PFSK-1 (cell line): ENCODE measurements at regions not wholly inside any gene's neighbourhood (a gene's known extent, or its start where the extent isn't known, plus 50 kb on each side); places are given as distances from the start of the nearest gene placed in this dataset.

Experiments
- FOXP2 ChIP-seq: optimal IDR thresholded peaks from 2 replicates; pipeline ENCODE3; 2011; ENCODE audit warnings: borderline replicate concordance, control low read depth, inconsistent platforms; ENCODE audit not compliant: insufficient read depth; ENCODE audit errors: extremely low read length, extremely low read depth
- POLR2AphosphoS5 ChIP-seq: IDR thresholded peaks from 2 replicates; pipeline ENCODE4 v1.6.1; 2012; ENCODE audit warnings: low read depth, mild to moderate bottlenecking, control low read depth, low read length, moderate library complexity
- REST ChIP-seq, 2 experiments: IDR thresholded peaks; 2 replicates each; pipeline versions ENCODE4 v1.6.1 to v1.8.0; 2011 to 2012; ENCODE audit warnings: low read depth in 2 of 2, low read length in 2 of 2, control low read depth in 1 of 2, inconsistent platforms in 1 of 2, mild to moderate bottlenecking in 1 of 2, moderate library complexity in 1 of 2; ENCODE audit not compliant: insufficient read depth in 1 of 2
- SIN3A ChIP-seq: IDR thresholded peaks from 2 replicates; pipeline ENCODE4 v1.6.1; 2012; ENCODE audit warnings: mild to moderate bottlenecking, low read length, moderate library complexity, borderline replicate concordance; ENCODE audit not compliant: insufficient read depth
- TAF1 ChIP-seq: IDR thresholded peaks from 2 replicates; pipeline ENCODE4 v1.6.1; 2012; ENCODE audit warnings: low read length, control low read depth, borderline replicate concordance; ENCODE audit not compliant: insufficient read depth

- TF ChIP-seq FOXP2 (no peak), TAF1 (no peak), SIN3A (no peak), POLR2AphosphoS5 (no peak), REST (IDR thresholded peaks at IDR 0.05; ENCODE audit: insufficient read depth in 1 of 2, low read depth in 2 of 2, low read length in 2 of 2) (no peak)
Observed at GRCh38 chr16:66049865-66050264, 316.6 kb upstream of the CDH5 start.

- TF ChIP-seq FOXP2: no peak
- no peak for TF ChIP-seq TAF1
- TF ChIP-seq SIN3A: no peak
- no peak for TF ChIP-seq REST (IDR thresholded peaks at IDR 0.05; ENCODE audit: insufficient read depth in 1 of 2, low read depth in 2 of 2, low read length in 2 of 2)
- no peak for TF ChIP-seq POLR2AphosphoS5
Observed at GRCh38 chr16:66045626-66046025, 320.9 kb upstream of the CDH5 start.

- TF ChIP-seq POLR2AphosphoS5 (no peak), TAF1 (no peak), FOXP2 (no peak), REST (IDR thresholded peaks at IDR 0.05; ENCODE audit: insufficient read depth in 1 of 2, low read depth in 2 of 2, low read length in 2 of 2) (no peak), SIN3A (no peak)
Observed at GRCh38 chr16:66044556-66044955, 321.9 kb upstream of the CDH5 start.

GRCh38 chr16:66044089-66044488, 322.4 kb upstream of the CDH5 start:
- TF ChIP-seq REST (IDR thresholded peaks at IDR 0.05; ENCODE audit: insufficient read depth in 1 of 2, low read depth in 2 of 2, low read length in 2 of 2): no peak
- no peak for TF ChIP-seq SIN3A
- TF ChIP-seq FOXP2: no peak
- no peak for TF ChIP-seq POLR2AphosphoS5
- TF ChIP-seq TAF1: no peak

- no peak for TF ChIP-seq SIN3A
- no peak for TF ChIP-seq FOXP2
- no peak for TF ChIP-seq REST (IDR thresholded peaks at IDR 0.05; ENCODE audit: insufficient read depth in 1 of 2, low read depth in 2 of 2, low read length in 2 of 2)
- TF ChIP-seq TAF1: no peak
- TF ChIP-seq POLR2AphosphoS5: no peak
Observed at GRCh38 chr16:66043326-66043725, 323.2 kb upstream of the CDH5 start.
